ENCODE measurements at regions not wholly inside any gene's neighbourhood (a gene's known extent, or its start where the extent isn't known, plus 50 kb on each side); places are given as distances from the start of the nearest gene placed in this dataset.

DNA sequence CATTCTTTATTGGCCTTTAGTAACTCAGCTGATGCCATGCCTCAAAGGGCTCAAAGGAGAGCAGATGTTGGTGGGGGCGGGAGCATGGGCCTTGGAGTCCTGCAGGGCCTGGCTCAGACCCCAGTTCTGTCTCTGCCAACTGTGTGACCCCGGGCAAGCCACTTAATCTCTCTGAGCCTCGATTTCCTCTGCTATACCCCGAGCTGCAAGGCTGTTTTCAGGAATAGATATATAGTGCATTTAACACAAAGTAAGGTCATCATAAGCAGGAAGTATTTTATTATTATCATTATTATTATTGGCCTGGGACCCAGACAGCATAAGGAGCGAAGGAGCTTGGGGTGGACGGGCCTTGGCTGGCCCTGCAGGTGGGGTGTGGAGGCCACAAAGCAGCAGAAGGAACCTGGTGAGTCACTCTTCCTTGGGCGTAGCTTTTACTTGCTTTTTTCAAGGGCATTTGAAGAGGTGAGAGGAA lies 162.7 kb downstream of the INHBB start:
- no peaks in the 10 kb centered on the region for H3K9me3 ChIP-seq
- H3K27me3 ChIP-seq, result no peaks in the 10 kb centered on the region
- DNase-seq, result no peak
- H3K4me3 ChIP-seq (replicated peaks in 1 of 3), result no peak overlapping the region
- WGBS, 2 donors, result 77 to 79% methylated on average over 7 of the region's 7 CpGs
- no peaks in the 10 kb centered on the region for H3K36me3 ChIP-seq
- no peak overlapping the region for H3K27ac ChIP-seq
- intact Hi-C loops (cut with DNase I), result no loop called here
- peaks cover 0 to 3% of the 10 kb centered on the region in 2 donors for H3K4me1 ChIP-seq
- no peak for TF ChIP-seq POLR2A (IDR thresholded peaks at IDR 0.05)
- TF ChIP-seq, protein P1, sequence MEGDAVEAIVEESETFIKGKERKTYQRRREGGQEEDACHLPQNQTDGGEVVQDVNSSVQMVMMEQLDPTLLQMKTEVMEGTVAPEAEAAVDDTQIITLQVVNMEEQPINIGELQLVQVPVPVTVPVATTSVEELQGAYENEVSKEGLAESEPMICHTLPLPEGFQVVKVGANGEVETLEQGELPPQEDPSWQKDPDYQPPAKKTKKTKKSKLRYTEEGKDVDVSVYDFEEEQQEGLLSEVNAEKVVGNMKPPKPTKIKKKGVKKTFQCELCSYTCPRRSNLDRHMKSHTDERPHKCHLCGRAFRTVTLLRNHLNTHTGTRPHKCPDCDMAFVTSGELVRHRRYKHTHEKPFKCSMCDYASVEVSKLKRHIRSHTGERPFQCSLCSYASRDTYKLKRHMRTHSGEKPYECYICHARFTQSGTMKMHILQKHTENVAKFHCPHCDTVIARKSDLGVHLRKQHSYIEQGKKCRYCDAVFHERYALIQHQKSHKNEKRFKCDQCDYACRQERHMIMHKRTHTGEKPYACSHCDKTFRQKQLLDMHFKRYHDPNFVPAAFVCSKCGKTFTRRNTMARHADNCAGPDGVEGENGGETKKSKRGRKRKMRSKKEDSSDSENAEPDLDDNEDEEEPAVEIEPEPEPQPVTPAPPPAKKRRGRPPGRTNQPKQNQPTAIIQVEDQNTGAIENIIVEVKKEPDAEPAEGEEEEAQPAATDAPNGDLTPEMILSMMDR (IDR thresholded peaks at IDR 0.05), result no peak

DNA sequence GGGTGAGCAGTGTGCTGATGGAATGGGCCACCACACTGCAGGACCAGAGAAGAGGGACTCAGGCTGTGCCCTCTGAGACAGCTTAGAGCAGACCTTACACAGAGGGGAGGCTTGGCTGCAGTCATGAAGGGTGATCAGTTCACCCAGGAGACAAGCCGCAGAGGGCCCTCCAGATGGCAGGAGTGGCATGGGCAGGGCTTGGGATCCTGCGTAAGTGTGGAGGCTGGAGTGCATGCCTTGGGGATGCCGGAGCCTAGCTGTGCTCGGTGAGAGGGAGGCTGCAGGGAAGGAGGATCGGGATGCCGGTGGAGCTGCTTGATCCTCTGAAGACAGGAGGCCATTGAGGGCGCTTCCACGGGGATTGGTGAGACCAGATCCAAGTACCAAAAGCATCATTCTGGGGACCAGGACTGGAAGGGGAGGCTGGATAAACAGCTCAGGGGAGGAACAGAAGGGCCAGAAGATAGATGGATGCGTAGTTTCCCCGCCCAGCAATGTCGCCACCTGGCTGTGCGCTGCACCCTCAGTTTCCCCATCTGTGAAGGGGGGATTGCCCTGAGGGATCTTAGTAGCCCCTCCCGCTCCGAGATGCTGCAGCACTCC lies 163.4 kb downstream of the INHBB start:
- TF ChIP-seq, protein P1 (IDR thresholded peaks at IDR 0.05), result no peak
- no peak for TF ChIP-seq POLR2A (IDR thresholded peaks at IDR 0.05)
- no peak overlapping the region for H3K4me3 ChIP-seq (replicated peaks in 1 of 3)
- intact Hi-C loops (cut with DNase I), result no loop called here
- no peaks in the 10 kb centered on the region for H3K27me3 ChIP-seq
- 95 to 96% methylated on average over 14 of the region's 14 CpGs for WGBS, 2 donors
- no peak for DNase-seq
- H3K36me3 ChIP-seq, result no peaks in the 10 kb centered on the region
- H3K4me1 ChIP-seq, result peaks cover 0 to 3% of the 10 kb centered on the region in 2 donors
- H3K27ac ChIP-seq, result no peak overlapping the region
- no peaks in the 10 kb centered on the region for H3K9me3 ChIP-seq

DNA sequence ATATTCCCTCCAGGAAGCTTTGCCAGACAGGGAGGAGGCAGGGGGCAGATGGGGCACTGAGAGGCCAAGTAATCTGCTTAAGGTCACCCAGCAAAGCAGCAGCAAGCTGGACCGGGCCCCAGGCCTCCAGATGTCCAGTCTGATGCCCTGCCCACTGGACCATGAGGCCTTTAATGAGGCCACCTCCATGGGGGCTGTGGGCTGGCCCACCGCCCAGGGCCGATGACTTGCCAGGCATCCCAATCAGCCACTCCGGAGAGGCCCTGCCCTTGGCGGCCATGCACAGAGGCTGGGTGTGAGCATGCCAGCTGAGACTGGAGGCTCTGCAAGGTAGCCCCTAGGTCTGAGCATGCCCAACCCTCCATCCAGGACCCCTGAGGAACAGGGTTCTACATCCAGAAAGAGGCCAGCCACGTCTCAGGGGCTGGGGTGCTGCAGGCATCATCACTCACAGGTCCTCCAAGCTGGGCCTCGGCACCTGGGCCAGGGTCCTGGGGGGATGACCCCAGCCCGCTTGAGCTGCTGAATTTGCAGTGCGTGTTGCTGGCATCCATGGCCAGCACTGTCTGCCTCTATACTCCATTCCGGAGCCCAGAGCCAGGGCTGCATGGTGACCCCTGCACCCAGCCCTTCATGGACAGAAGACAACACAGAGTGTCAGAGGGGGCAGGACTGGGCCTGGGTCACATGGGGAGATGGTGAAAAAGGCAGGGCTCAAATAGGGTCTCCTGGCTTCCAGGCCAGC lies 164.2 kb downstream of the INHBB start:
- H3K36me3 ChIP-seq, result no peaks in the 10 kb centered on the region
- H3K4me3 ChIP-seq (replicated peaks in 1 of 3), result no peak overlapping the region
- no peak for DNase-seq
- TF ChIP-seq POLR2A (IDR thresholded peaks at IDR 0.05), result no peak
- TF ChIP-seq, protein P1 (IDR thresholded peaks at IDR 0.05), result no peak
- H3K27ac ChIP-seq, result no peak overlapping the region
- intact Hi-C loops (cut with DNase I), result no loop called here
- peaks cover 0 to 3% of the 10 kb centered on the region in 2 donors for H3K4me1 ChIP-seq
- H3K27me3 ChIP-seq, result no peaks in the 10 kb centered on the region
- WGBS, 2 donors, result 85 to 90% methylated on average over 5 to 8 of the region's 10 CpGs
- no peaks in the 10 kb centered on the region for H3K9me3 ChIP-seq

DNA sequence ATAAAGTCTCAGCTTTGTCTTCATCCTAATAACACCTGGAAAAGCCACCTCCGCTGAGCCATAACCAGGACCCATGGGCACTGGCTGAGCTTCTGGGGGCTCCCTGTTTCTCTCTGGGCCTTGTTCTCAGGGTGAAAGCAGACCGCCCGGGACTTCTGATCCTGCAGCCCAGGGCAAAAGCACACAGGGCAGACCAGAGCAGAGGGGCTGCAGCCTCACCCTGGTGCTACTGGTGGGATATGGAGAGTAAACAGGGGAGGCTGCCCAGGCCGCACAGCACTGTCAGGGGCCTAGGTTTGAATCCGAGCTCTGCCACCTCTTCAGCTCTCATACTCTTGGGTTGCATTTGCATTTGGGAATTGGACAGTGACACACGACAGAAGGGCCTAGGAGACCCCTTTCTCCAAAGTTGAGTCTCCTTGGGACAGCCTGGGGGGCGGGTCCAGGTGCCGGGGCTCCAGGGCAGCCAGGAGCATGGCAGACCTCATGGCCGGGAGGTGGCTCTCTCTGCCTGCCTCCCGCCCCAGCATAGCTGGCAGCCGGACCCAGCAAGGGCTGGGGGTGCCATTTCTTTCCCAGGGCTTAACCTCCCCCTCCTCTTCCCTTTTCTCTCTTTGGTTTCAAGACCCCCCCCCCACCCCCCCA lies 164.9 kb downstream of the INHBB start:
- TF ChIP-seq POLR2A (IDR thresholded peaks at IDR 0.05), result no peak
- TF ChIP-seq, protein P1 (IDR thresholded peaks at IDR 0.05), result no peak
- H3K4me3 ChIP-seq (replicated peaks in 1 of 3), result no peak overlapping the region
- H3K4me1 ChIP-seq, result peaks cover 0 to 3% of the 10 kb centered on the region in 2 donors
- H3K27ac ChIP-seq, result no peak overlapping the region
- intact Hi-C loops (cut with DNase I), result no loop called here
- no peaks in the 10 kb centered on the region for H3K27me3 ChIP-seq
- H3K36me3 ChIP-seq, result no peaks in the 10 kb centered on the region
- no peak for DNase-seq
- 88 to 90% methylated on average over 11 of the region's 11 CpGs for WGBS, 2 donors
- no peaks in the 10 kb centered on the region for H3K9me3 ChIP-seq

DNA sequence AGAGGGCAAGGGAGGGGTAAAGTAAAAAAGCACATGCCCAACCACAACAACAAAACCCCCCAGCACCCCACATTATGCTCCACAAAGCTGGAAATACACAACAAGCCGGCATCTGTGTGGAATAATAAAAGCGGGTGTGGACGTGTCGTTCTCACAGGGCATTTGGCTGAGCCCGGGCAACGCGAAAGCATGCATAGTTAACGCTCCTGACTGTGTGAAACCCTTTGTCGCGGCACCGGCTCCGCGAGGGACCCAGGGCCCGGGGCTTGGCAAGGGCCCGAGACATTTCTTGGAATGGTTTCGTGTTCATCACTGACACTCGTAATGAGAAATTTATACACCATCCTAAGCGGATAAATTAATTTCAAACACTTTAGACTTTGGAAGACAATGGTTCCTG lies 165.6 kb downstream of the INHBB start:
- DNase-seq, result no peak
- 57 to 80% methylated on average over 18 of the region's 18 CpGs for WGBS, 2 donors
- TF ChIP-seq, protein P1 (IDR thresholded peaks at IDR 0.05), result no peak
- no peak for TF ChIP-seq POLR2A (IDR thresholded peaks at IDR 0.05)
- Histone ChIP-seq H3K9me3 (no peaks in the 10 kb centered on the region), H3K4me1 (peaks cover 0 to 3% of the 10 kb centered on the region in 2 donors), H3K27ac (no peak overlapping the region), H3K36me3 (no peaks in the 10 kb centered on the region), H3K27me3 (no peaks in the 10 kb centered on the region), H3K4me3 (replicated peaks in 1 of 3) (no peak overlapping the region)
- intact Hi-C loops (cut with DNase I), result no loop called here
